Transverse colon (tissue), 4 donors: ENCODE measurements at regions not wholly inside any gene's neighbourhood (a gene's known extent, or its start where the extent isn't known, plus 50 kb on each side); places are given as distances from the start of the nearest gene placed in this dataset.

Experiments used
- POLR2AphosphoS5 ChIP-seq, 3 donors: sonication (generic); formaldehyde crosslinking; IDR thresholded peaks; one replicate each; pipeline ENCODE4 v1.6.1; 2016; ENCODE audit warnings: antibody characterized with exemption in 3 of 3
- TF ChIP-seq, protein P1 (sequence below), 5 experiments: fragments of 200-600 bp in 3 of 5; fragments of 450-650 bp in 2 of 5; sonication (generic) in 3 of 5; IDR thresholded peaks; 1 replicate in 2 of 5; 2 replicates in 3 of 5; pipeline ENCODE4 v1.5.1; 2016 to 2017; ENCODE audit warnings: antibody characterized with exemption in 5 of 5, inconsistent platforms in 3 of 5, mild to moderate bottlenecking in 2 of 5, moderate library complexity in 1 of 5

DNA sequence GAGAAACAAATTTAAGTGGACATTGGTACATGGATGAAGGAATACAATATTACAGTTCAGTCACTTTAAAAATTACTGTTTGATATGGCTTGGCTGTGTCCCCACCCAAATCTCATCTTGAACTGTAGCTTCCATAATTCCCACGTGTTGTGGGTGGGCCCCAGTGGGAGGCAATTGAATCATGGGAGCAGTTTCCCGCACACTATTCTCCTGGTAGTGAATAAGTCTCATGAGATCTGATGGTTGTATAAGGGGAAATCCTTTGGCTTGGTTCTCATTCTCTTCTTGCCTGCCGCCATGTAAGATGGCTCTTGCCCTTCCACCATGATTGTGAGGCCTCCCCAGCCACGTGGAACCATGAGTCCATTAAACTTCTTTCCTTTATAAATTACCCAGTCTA, 804.2 kb upstream of the FRG1 start:
- TF ChIP-seq, protein P1, sequence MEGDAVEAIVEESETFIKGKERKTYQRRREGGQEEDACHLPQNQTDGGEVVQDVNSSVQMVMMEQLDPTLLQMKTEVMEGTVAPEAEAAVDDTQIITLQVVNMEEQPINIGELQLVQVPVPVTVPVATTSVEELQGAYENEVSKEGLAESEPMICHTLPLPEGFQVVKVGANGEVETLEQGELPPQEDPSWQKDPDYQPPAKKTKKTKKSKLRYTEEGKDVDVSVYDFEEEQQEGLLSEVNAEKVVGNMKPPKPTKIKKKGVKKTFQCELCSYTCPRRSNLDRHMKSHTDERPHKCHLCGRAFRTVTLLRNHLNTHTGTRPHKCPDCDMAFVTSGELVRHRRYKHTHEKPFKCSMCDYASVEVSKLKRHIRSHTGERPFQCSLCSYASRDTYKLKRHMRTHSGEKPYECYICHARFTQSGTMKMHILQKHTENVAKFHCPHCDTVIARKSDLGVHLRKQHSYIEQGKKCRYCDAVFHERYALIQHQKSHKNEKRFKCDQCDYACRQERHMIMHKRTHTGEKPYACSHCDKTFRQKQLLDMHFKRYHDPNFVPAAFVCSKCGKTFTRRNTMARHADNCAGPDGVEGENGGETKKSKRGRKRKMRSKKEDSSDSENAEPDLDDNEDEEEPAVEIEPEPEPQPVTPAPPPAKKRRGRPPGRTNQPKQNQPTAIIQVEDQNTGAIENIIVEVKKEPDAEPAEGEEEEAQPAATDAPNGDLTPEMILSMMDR (IDR thresholded peaks at IDR 0.05) = no peak
- no peak for TF ChIP-seq POLR2AphosphoS5 (IDR thresholded peaks at IDR 0.05)
